GM21390 (cell line): ENCODE measurements at regions not wholly inside any gene's neighbourhood (a gene's known extent, or its start where the extent isn't known, plus 50 kb on each side); places are given as distances from the start of the nearest gene placed in this dataset.
"Not testable (repeated sequence)": the region's sequence is repeated elsewhere in the genome, so short reads cannot be mapped to it uniquely, and the experiment has no call there.

ENCODE experiments used
- ATAC-seq: cut with Tn5 transposase; IDR thresholded peaks from one replicate; pipeline ENCODE4 v1.9.1; 2021; ENCODE audit not compliant: unreplicated experiment

DNA sequence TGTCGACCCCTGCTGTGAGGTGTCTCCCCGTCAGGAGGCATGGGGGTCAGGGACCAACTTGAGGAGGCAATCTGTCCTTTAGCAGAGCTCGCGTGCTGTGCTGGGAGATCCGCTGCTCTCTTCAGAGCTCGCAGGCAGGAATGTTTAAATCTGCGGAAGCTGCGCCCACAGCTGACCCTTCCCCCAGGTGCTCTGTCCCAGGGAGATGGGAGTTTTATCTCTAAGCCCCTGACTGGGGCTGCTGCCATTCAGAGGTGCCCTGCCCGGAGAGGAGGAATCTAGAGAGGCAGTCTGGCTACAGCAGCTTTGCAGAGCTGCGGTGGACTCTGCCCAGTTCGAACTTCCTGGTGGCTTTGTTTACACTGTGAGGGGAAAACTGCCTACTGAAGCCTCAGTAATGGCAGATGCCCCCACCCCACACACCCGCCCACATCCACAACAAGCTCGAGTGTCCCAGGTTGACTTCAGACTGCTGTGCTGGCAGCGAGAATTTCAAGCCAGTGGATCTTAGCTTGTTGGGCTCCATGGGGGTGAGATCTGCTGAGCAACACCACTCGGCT is 133.1 kb downstream of the CENPC start:
- ATAC-seq, result not testable (repeated sequence)

DNA sequence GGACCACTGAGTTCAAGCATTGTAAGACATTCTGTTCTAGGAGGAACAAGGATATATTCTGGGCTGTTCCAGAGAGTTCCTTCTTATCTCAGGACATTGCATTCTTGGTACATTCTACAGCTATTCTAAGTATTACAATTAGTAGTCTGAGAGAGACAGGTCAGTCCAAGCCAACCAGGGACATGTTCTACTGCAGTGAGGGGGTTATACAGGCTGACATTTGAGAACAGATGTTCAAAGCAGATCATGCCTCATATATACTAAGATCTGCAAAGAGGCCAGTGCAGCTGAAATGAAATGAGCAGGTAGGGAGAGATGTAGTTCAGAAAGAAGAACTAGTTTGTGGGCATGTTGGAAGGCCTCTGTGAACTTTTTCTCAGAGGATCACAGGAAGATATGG is 142.0 kb downstream of the CENPC start:
- no peak for ATAC-seq

DNA sequence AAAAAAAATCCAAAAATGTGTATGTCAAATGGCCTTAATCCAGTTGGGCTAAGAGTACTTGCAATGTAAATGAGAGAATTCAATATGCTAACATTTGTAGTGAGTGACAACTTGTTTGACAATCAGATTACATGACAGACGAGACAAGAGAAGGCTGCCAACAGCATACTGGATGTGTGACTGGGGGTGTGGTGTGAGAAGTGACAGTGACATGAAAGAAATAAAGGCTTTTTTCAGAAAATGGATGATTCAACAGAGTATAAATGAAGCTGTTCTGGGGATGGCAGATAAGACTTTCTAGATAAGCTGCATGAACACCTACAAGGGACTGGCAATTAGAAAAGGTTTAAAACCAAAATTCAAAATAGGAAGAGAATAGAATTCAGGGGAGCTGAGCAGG is 143.4 kb downstream of the CENPC start:
- no peak for ATAC-seq

DNA sequence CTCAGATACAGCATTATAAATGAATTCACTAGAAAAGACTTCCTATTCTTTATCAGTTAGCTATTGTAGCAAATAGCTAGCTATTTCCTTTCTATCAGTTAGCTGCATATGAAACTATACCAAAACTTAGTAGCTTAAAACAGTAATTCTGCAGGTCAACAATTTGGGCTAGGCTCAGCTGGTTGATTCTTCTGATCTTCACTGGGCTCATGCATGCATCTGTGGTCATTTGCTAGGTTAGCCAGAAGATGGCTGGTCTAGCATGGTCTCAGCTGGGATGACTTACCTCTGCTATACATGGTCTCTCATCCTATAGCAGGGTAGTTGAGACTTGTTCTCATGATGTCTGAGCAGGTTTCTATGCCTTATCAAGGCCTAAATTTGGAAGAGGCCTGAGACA is 147.4 kb downstream of the CENPC start:
- no peak for ATAC-seq

DNA sequence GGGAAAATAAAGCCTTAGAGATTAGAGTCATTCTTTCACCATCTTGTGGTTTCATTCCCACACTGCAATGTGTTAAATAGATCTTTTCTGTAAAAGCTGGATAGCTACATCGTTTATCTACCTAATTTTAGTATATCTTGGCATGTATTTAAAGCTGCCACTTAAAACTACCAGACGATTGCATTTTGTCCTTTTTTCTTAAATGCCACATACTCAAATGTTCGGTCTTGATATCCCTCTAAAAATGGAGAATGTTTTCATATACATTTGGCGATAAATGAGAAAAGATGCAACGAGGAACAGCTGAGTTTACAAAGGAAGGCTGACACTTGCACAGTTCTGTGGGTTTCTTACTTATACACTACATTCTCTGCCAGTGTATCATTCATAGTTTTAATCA is 148.3 kb downstream of the CENPC start:
- no peak for ATAC-seq

DNA sequence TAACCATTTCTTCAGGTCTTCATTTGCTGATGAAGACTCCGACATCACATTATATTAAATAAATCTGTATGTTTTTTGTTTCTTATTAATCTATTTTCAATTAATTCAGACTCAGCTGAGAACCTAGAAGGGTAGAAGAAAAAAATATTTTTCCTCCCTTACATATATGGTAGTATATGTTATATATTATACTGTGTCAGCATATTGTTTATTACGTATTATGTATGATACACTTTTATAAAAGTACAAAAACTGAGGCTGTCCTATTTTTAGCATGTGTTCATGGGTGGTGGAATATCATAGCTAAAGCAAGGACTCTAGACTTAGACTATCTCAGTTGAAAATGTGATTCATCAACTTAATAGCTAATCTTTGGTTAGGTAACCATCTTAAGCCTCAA is 149.3 kb downstream of the CENPC start:
- ATAC-seq, result no peak

DNA sequence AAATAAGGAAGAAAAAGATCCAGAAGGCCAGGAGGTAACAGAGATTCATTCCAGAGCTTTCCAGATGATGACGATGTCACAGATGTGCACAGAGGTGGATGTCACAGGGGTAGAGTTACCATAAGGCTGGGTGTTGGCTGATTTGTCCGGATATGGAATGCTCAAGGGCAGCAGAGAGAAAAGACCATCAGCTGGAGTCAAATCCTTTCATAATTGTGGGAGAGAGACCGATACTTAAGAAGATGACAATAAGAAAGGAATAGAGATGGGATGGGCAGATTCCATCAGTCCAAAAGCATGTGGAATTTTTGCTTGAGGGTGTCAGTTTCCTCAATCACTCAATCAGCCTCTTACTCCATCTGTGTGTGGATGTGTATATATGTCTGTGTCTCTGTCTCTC is 150.4 kb downstream of the CENPC start:
- no peak for ATAC-seq

DNA sequence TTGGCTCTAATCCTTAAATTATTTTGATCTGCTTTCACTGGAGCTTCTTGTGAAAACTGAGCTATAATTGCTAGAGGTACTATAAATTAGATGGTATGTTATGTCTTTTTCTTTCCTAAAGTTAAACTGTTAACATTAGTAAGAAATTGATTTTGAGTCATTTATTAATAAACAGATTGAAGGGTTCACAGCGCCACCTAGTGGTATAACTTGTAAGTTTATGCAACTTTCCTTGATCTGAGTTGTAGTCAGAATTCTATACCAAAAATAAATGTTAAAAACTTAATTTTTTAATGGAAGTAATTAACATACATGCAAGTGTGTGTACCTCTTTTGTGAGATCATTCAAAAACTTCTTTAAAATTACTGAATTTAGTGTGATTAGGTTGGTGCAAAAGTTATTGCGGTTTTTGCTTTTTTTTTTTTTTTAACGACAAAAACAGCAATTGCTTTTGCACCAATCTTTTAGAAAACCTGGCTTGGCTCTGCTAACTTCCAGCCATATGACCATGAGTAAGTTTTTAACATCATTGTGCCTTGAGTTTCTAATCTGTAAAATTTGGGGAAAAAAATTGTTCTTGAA is 151.5 kb downstream of the CENPC start:
- no peak for ATAC-seq

DNA sequence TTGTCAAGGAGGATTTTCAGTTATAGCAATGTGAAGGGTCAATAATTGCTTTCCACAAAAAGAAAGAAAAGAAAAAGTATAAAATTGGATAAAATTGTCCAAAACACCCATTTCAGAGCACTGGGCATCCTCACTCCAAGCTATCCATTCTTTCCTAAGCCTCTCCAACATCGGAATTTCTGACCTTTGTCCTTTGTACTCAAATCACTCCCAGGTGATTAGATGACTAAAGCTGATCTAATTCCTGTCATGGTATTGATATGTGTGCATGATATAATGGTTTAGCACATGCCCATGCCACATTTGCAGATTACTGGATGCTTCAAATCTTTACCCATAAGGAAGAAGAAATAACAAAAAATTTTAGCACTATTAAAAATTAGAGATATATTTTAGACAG is 152.3 kb downstream of the CENPC start:
- ATAC-seq, result no peak

DNA sequence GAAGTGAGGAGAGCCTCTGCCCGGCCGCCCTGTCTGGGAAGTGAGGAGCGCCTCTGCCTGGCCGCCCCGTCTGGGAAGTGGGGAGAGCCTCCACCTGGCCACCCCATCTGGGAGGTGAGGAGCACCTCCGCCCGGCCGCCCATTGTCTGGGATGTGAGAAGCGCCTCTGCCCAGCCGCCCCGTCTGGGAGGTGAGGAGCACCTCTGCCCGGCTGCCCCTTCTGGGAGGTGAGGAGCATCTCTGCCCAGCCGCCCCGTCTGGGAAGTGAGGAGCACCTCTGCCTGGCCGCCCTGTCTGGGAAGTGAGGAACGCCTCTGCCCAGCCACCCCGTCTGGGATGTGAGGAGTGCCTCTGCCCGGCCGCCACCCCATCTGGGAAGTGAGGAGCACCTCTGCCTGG is 163.9 kb downstream of the CENPC start:
- not testable (repeated sequence) for ATAC-seq

DNA sequence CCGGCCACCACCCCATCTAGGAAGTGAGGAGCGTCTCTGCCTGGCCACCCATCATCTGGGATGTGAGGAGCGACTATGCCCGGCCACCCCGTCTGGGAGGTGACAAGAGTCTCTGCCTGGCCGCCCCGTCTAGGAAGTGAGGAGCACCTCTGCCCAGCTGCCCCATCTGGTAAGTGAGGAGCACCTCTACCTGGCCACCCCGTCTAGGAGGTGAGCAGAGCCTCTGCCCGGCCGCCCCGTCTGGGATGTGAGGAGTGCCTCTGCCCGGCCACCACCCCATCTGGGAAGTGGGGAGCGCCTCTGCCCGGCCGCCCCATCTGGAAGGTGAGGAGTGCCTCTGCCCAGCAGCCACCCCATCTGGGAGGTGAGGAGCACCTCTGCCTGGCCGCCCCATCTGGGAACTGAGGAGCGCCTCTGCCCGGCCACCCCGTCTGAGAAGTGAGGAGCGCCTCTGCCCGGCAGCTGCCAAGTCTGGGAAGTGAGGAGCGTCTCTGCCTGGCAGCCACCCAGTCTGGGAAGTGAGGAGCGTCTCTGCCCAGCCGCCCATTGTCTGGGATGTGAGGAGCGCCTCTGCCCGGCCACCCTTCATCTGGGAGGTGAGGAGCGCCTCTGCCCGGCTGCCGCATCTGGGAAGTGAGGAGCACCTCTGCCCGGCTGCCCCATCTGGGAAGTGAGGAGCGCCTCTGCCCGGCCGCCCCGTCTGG is 164.4 kb downstream of the CENPC start:
- ATAC-seq, result not testable (repeated sequence)

DNA sequence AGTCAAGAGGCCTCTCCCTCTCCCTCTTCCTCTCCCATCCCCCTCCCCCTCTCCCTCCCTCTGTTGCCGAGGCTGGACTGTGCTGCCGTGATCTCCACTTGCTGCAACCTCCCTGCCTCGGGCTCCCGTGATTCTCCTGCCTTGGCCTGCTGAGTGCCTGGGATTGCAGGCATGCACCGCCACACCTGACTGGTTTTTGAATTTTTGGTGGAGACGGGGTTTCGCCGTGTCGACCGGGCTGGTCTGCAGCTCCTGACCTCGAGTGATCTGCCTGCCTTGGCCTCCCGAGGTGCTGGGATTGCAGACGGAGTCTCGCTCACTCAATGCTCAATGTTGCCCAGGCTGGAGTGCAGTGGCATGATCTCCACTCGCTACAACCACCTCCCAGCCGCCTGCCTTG is 165.1 kb downstream of the CENPC start:
- no peak for ATAC-seq

DNA sequence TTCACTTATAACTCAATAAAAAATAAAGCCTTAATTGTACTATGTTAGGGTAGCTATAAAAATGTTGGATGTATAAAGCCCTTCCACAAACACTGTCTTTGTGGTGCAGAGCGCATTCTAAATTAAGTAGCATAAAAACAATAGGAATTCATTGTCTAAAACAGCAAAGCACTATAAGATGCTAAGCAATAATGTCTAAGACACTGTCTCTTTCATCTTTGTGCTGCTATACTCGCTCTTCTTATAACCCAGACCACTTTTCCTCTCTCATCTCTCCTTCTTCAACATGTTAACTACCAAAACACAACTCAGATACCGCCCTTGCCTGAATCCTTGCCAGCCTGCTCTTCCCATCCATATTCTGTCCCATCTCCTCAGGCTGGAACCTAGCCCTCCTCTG is 170.0 kb downstream of the CENPC start:
- no peak for ATAC-seq

DNA sequence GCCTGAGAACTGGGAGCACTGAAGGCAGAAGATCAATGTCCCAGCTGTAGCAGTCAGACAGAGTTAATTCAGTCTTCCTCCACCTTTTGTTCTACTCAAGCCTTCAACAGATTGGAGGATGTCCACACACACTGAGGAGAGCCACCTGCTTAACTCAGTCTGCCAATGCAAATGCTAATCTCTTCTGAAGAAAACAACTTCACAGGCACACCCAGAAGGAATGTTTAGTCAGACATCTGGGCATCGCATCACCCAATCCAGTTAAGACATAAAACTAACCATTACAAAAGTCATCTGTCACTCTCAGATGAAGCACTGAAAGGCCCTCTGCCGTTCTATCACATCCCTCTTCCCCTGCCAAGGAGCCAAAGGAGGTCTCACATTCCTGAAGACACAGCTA is 173.7 kb downstream of the CENPC start:
- ATAC-seq, result no peak

DNA sequence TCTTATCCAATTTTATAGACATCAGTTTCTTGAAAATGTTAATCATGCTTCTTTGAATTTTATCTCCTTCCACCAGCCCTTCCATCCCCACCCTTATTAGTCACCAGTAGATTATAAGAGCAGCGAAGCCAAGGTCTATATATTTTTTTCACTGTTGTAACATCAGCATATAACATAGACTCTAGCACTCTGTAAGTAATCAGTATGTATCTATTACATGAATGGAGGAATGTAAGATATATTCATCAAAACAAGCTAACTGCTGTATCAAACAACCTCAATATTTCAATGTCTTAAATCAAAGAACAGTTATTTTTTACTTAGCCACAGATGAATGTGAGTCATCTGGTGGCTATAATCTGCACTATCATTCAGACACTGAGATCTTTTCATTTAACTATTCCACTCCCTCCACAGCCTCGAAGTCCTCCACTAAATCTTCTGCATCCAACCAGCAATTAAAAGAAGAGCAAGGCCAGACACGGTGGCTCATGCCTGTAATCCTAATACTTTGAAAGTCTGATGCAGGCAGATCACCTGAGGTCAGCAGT is 178.9 kb downstream of the CENPC start:
- no peak for ATAC-seq

DNA sequence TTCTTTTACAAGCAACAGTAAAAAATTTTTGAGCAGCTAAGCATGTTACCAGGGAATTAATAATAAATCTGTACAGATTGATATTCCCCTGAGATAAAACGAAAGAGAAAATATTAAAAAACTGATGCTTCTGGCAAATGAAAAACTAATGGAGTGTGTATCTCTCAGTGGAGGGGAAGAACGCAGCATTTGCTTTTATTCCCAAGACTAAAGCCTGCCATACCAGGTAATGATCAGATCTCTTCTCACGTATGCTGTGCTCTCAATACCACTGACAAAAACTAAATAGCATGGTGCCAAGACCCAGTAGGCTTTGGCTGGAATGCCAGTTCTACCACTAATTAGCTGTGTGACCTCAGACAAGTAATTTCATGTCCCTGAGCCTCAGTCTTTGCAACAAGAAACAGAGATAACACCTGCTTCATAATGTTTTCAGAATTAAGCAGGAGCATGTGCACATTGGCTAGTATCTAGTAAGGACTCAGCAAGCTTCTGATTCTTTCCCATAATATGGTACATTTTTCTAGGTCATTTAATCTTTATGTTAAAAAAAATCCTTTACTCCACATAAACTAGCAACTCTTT is 179.6 kb downstream of the CENPC start:
- ATAC-seq, result no peak

DNA sequence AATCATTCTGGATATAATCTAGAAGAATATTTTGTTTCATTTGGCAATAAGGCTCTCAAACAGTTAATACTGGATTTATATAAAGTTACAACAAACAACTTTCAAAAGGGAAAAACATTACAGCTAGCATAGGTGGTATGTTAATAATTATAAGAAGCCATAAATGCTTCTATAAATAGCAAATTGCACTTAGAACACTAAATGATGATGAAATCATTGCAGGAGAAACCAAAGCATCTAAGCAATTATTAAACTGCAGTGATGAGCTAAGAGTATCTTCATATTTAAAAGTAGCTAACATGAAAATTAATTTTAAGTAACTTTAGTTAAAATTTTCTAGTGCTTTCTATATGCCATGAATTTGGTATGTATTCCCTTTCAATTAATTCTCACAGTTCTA is 189.5 kb downstream of the CENPC start:
- ATAC-seq, result no peak

DNA sequence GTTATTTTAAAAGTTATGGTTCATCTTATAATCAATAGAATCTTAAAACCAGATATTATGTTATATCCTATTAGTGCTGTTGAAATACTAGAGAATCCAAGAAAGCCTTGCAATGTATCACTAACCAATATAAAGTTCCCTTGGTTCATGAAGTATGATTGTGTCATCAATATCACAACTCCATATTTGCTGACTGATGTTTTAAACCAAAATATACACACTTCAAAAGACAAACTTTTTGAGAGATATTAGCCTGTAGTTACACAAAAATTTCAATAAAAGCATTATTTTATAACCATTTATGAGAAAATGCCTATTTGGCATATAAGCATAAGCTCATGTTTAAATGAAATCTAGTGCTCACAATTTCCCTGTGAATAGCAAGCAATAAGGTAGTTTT is 198.6 kb downstream of the CENPC start:
- no peak for ATAC-seq

DNA sequence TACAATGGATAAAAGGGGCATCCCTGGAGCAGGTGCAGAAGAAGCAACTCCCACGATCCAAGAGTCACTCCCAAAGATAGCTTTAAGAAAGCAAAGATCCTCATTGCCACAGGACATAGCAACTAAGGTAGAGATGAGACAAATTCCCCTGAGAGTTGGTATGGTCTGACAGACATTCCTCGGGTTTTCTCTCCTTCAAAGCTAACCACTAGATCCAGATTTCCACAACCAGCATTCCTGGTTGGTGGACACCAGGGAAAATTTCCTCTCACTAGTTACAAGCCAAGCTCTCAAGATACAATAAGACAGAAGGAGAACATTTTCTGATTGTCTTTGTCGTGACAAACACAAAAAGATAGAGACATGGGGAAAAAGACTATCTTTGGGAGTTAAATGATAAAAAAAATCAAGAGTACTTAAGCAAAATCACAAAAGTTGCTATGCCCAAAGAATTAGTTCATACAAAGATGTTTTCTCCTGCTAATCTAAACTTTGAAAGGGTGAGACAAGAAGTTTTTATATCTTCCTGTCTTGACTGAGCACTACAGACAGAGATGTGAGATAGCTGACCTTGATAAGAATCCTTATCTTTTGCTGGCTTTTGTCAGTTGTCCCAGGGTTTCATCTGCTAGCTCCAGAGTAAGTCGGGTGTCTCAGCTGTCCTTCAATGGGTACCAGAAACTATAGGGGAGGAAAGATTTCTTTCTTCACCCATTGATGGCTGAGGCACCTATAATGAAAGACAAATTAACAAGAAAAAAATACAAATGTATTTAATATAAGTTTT is 200.5 kb downstream of the CENPC start:
- ATAC-seq, result no peak

DNA sequence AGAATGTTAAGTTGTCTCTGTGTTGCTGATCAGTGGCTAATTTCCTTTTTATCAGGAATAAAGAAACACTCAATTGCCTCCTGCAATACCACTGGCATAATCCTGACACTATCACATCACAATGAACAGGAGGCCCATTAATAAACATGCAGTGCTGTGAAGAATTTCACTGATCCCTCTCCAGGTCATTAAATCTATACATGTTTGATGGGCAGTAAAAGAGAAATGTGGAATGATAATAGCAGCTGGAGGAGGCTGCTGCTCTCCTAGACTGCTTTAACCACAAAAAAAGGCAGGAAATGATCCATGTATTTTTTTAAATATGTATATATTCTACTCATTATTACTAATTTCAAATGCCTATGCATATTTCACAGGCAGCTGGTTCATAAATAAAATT is 202.1 kb downstream of the CENPC start:
- ATAC-seq, result no peak

DNA sequence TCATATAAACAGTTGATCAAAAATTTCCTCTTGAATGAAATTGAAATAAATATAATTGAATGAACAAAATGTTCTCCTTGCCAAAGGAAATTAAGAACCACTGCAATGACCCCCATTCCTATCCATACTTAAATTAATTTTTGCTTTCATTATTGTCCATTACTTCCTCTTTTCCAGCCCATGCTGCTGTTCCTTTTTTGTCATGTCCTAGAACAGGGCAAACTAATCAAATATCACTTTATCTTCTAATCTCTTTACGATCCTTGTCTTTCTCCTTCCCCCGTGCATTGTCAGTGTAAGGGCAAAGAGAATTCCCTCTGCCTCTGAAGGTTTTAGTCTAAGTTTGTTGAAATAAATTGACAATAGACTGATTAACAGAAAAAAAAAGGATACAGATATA is 203.0 kb downstream of the CENPC start:
- ATAC-seq, result no peak
